Mesothelial cell of epicardium (in vitro differentiated cells): ENCODE measurements at regions not wholly inside any gene's neighbourhood (a gene's known extent, or its start where the extent isn't known, plus 50 kb on each side); places are given as distances from the start of the nearest gene placed in this dataset.

Experiments used
- DNase-seq, 2 experiments: peaks; one replicate each; pipeline ENCODE4 v3.0.0; 2021; ENCODE audit warnings: low spot score in 2 of 2; ENCODE audit not compliant: unreplicated experiment in 2 of 2
- H3K27ac Mint-ChIP-seq: 2 replicates; pipeline ENCODE4 v1.8.0; 2021; ENCODE audit warnings: mixed read lengths
- H3K27me3 Mint-ChIP-seq: 2 replicates; pipeline ENCODE4 v1.8.0; 2021; ENCODE audit warnings: low read depth, mixed read lengths
- H3K36me3 Mint-ChIP-seq: 2 replicates; pipeline ENCODE4 v1.8.0; 2021; ENCODE audit warnings: mixed read lengths
- H3K4me1 Mint-ChIP-seq: 2 replicates; pipeline ENCODE4 v1.8.0; 2021; ENCODE audit warnings: mixed read lengths
- H3K4me3 Mint-ChIP-seq: 2 replicates; pipeline ENCODE4 v1.8.0; 2021; ENCODE audit warnings: mild to moderate bottlenecking, moderate library complexity, mixed read lengths
- H3K9me3 Mint-ChIP-seq: 2 replicates; pipeline ENCODE4 v1.8.0; 2021; ENCODE audit warnings: mixed read lengths
- TF ChIP-seq, protein P1 (sequence below): fragments of 200-600 bp; sonication (generic); IDR thresholded peaks from one replicate; pipeline ENCODE4 v1.5.0; 2021; ENCODE audit warnings: antibody characterized with exemption; ENCODE audit not compliant: unreplicated experiment

DNA sequence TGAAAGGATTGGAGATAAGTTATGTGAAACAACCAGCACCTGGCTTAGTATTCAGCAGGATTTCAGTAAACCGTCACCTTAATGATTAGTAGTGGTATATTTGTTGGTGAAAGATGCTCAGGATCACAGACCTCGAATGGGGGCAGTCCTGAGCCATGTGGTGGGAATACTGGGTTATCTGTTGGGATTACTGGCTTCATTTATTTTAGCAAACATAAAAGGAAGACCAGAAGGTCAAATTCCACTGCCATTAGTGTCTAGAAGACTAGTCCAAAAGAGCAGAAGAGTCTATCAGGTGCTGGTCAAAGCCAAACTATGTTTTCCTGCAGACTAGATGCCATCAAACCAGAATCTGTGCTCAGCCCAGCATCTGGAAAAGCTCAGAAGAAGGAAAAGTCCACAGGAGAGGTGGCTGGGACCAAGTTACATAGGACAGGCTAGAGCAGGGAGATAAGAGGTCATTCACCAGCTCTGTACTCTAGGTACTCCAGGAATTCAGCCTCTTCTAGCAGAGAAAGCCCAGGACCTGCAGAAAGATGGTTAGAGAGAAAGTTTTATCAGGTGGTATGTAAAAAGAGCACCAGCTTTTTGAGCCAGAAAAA, 343.4 kb downstream of the PLPP3 start:
- no peaks in the 10 kb centered on the region for H3K36me3 Mint-ChIP-seq
- no peak overlapping the region for H3K27ac Mint-ChIP-seq
- H3K4me1 Mint-ChIP-seq = no peaks in the 10 kb centered on the region
- TF ChIP-seq, protein P1, sequence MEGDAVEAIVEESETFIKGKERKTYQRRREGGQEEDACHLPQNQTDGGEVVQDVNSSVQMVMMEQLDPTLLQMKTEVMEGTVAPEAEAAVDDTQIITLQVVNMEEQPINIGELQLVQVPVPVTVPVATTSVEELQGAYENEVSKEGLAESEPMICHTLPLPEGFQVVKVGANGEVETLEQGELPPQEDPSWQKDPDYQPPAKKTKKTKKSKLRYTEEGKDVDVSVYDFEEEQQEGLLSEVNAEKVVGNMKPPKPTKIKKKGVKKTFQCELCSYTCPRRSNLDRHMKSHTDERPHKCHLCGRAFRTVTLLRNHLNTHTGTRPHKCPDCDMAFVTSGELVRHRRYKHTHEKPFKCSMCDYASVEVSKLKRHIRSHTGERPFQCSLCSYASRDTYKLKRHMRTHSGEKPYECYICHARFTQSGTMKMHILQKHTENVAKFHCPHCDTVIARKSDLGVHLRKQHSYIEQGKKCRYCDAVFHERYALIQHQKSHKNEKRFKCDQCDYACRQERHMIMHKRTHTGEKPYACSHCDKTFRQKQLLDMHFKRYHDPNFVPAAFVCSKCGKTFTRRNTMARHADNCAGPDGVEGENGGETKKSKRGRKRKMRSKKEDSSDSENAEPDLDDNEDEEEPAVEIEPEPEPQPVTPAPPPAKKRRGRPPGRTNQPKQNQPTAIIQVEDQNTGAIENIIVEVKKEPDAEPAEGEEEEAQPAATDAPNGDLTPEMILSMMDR = no peak
- H3K4me3 Mint-ChIP-seq = no peak overlapping the region
- no peak for DNase-seq
- no peaks in the 10 kb centered on the region for H3K27me3 Mint-ChIP-seq
- peaks cover 3% of the 10 kb centered on the region for H3K9me3 Mint-ChIP-seq

- H3K9me3 Mint-ChIP-seq = no peaks in the 10 kb centered on the region
- no peaks in the 10 kb centered on the region for H3K27me3 Mint-ChIP-seq
- H3K36me3 Mint-ChIP-seq = no peaks in the 10 kb centered on the region
- DNase-seq = no peak
- peaks cover 6% of the 10 kb centered on the region for H3K4me1 Mint-ChIP-seq
- H3K4me3 Mint-ChIP-seq = no peak overlapping the region
- H3K27ac Mint-ChIP-seq = no peak overlapping the region
- TF ChIP-seq, protein P1 = no peak
Observed at GRCh38 chr1:56229186-56229585, 350.2 kb downstream of the PLPP3 start.

- no peak overlapping the region for H3K27ac Mint-ChIP-seq
- H3K9me3 Mint-ChIP-seq = no peaks in the 10 kb centered on the region
- TF ChIP-seq, protein P1 = no peak
- no peak overlapping the region for H3K4me3 Mint-ChIP-seq
- no peak for DNase-seq
- no peaks in the 10 kb centered on the region for H3K27me3 Mint-ChIP-seq
- H3K4me1 Mint-ChIP-seq = peaks cover 6% of the 10 kb centered on the region
- H3K36me3 Mint-ChIP-seq = no peaks in the 10 kb centered on the region
Observed at GRCh38 chr1:56227886-56228285, 351.5 kb downstream of the PLPP3 start.

GRCh38 chr1:56227401-56227800, 352.0 kb downstream of the PLPP3 start:
- Mint-ChIP-seq H3K36me3 (no peaks in the 10 kb centered on the region), H3K9me3 (no peaks in the 10 kb centered on the region), H3K27ac (no peak overlapping the region), H3K27me3 (no peaks in the 10 kb centered on the region), H3K4me1 (peaks cover 6% of the 10 kb centered on the region), H3K4me3 (no peak overlapping the region)
- TF ChIP-seq, protein P1 = no peak
- DNase-seq = no peak

- TF ChIP-seq, protein P1 = no peak
- Mint-ChIP-seq H3K4me1 (peaks cover 6% of the 10 kb centered on the region), H3K27me3 (no peaks in the 10 kb centered on the region), H3K9me3 (no peaks in the 10 kb centered on the region), H3K36me3 (no peaks in the 10 kb centered on the region), H3K4me3 (no peak overlapping the region), H3K27ac (no peak overlapping the region)
- no peak for DNase-seq
Observed at GRCh38 chr1:56225964-56226815, 353.2 kb downstream of the PLPP3 start.
